K562 (cell line): ENCODE measurements at regions not wholly inside any gene's neighbourhood (a gene's known extent, or its start where the extent isn't known, plus 50 kb on each side); places are given as distances from the start of the nearest gene placed in this dataset.

Source experiments
- ATAC-seq: fragments of 200-7000 bp; cut with Tn5 transposase; 3 replicates; pipeline ENCODE4 v1.9.1; 2020; ENCODE audit warnings: moderate library complexity
- BruUV-seq: library from RNA; stranded (reverse); fragments of 400-500 nt; replicated peaks from 2 replicates; lab custom pipeline; 2021; lab: Mats Ljungman, UMichigan
- CTCF ChIA-PET: fragments of 300-600 bp; formaldehyde crosslinking; extraction: SDS; loops from one replicate; lab custom pipeline; 2021; ENCODE audit warnings: low intra/inter-chr PET ratio; lab: Yijun Ruan, JAX
- POLR2A ChIA-PET: fragments of 300-600, 350-650 bp; sonication (Branson Sonifier 250); formaldehyde crosslinking; extraction: SDS; loops from one replicate; lab custom pipeline; 2021; ENCODE audit warnings: antibody characterized with exemption, inconsistent platforms; lab: Yijun Ruan, JAX
- DNase-seq, 4 experiments: peaks; one replicate each; pipeline versions ENCODE4 v3.0.0 to v3.0.0-alpha.2; 2011 to 2018; ENCODE audit warnings: low spot score in 3 of 4, mixed read lengths in 3 of 4; ENCODE audit errors: extremely low read depth in 1 of 4
- FAIRE-seq: peaks from 2 replicates; lab custom pipeline; 2011; peaks lifted over from hg19 to GRCh38; lab: Jason Lieb, UNC
- H2AFZ ChIP-seq: 2 replicates; pipeline ENCODE4 v1.6.0; 2011; ENCODE audit warnings: low read depth, low read length, control low read depth, inconsistent platforms
- H3K27ac ChIP-seq: fragments of 200-600 bp; 3 replicates; pipeline ENCODE4 v1.8.0; 2011; ENCODE audit warnings: low read depth, mild to moderate bottlenecking, control low read depth, inconsistent platforms, low read length, moderate library complexity, mixed read lengths; ENCODE audit errors: extremely low read depth
- H3K27me3 ChIP-seq, 2 experiments: fragments of 300-600 bp in 1 of 2; 2 replicates in 1 of 2; 3 replicates in 1 of 2; pipeline versions ENCODE4 v1.6.0 to v1.8.0; 2011; ENCODE audit warnings: inconsistent platforms in 2 of 2, low read length in 2 of 2, mild to moderate bottlenecking in 1 of 2, mixed read lengths in 1 of 2, moderate library complexity in 1 of 2; ENCODE audit not compliant: control insufficient read depth in 2 of 2, insufficient read depth in 2 of 2
- H3K36me3 ChIP-seq: fragments of 300-600 bp; 3 replicates; pipeline ENCODE4 v1.8.0; 2011; ENCODE audit warnings: mild to moderate bottlenecking, low read length, inconsistent platforms; ENCODE audit not compliant: control insufficient read depth, insufficient read depth
- H3K4me1 ChIP-seq, 2 experiments: fragments of 200-600 bp in 1 of 2; replicated peaks in 1 of 2; 2 replicates in 1 of 2; 3 replicates in 1 of 2; pipeline versions ENCODE4 v1.5.1 to v1.8.0; 2011; ENCODE audit warnings: inconsistent platforms in 2 of 2, low read length in 2 of 2, mild to moderate bottlenecking in 1 of 2, mixed read lengths in 1 of 2, moderate library complexity in 1 of 2; ENCODE audit not compliant: control insufficient read depth in 2 of 2, insufficient read depth in 2 of 2
- H3K4me2 ChIP-seq: 2 replicates; pipeline ENCODE4 v1.6.1; 2011; ENCODE audit warnings: low read length, control low read depth, inconsistent platforms, mixed read lengths; ENCODE audit not compliant: insufficient read depth
- H3K4me3 ChIP-seq: fragments of 200-600 bp; sonication (generic), shearing (Covaris generic); 2 replicates; pipeline ENCODE4 v1.5.1; 2016; ENCODE audit warnings: control low read depth, inconsistent platforms
- H3K79me2 ChIP-seq: fragments of 200-600 bp; 3 replicates; pipeline ENCODE4 v1.8.0; 2011; ENCODE audit warnings: low read length, inconsistent platforms; ENCODE audit not compliant: control insufficient read depth, insufficient read depth
- H3K9ac ChIP-seq, 2 experiments: 2 replicates each; pipeline versions ENCODE4 v1.6.0 to v1.6.1; 2011; ENCODE audit warnings: low read depth in 2 of 2, low read length in 2 of 2, control low read depth in 1 of 2, inconsistent platforms in 1 of 2, mild to moderate bottlenecking in 1 of 2, mixed read lengths in 1 of 2; ENCODE audit not compliant: insufficient read depth in 1 of 2
- H3K9me1 ChIP-seq: one replicate; pipeline ENCODE4 v1.6.0; 2011; ENCODE audit warnings: inconsistent platforms, mild to moderate bottlenecking, low read length, moderate library complexity; ENCODE audit not compliant: control insufficient read depth, insufficient read depth
- H3K9me3 ChIP-seq: replicated peaks from 2 replicates; pipeline ENCODE4 v1.5.1; 2011; ENCODE audit warnings: low read depth, low read length, inconsistent platforms; ENCODE audit not compliant: control insufficient read depth, insufficient read depth
- H4K20me1 ChIP-seq: replicated peaks from 2 replicates; pipeline ENCODE4 v1.6.1; 2011; ENCODE audit warnings: low read length, inconsistent platforms, mixed read lengths; ENCODE audit not compliant: control insufficient read depth, insufficient read depth
- C11orf30 ChIP-seq: fragments of 450-650 bp; IDR thresholded peaks from 2 replicates; pipeline ENCODE4 v1.6.1; 2016; ENCODE audit warnings: low read depth, mild to moderate bottlenecking
- DEAF1 ChIP-seq: fragments of 450-650 bp; formaldehyde crosslinking; IDR thresholded peaks from 2 replicates; pipeline ENCODE4 v1.4.0; 2020; ENCODE audit warnings: mild to moderate bottlenecking, moderate library complexity
- ERF ChIP-seq: fragments of 450-650 bp; formaldehyde crosslinking; IDR thresholded peaks from 2 replicates; pipeline ENCODE4 v1.4.0; 2020; ENCODE audit warnings: mild to moderate bottlenecking, mixed read lengths
- KDM5B ChIP-seq: fragments of 200-600 bp; sonication (generic); IDR thresholded peaks from 2 replicates; pipeline ENCODE4 v1.6.1; 2012; ENCODE audit warnings: low read depth, mild to moderate bottlenecking, moderate library complexity, low read length, control low read depth, inconsistent platforms; ENCODE audit not compliant: insufficient replicate concordance
- MAFF ChIP-seq: IDR thresholded peaks from 2 replicates; pipeline ENCODE4 v1.6.1; 2012; ENCODE audit warnings: low read length, improper control_type of control experiment
- MAFK ChIP-seq: IDR thresholded peaks from 2 replicates; pipeline ENCODE4 v1.6.1; 2011; ENCODE audit warnings: low read length, improper control_type of control experiment
- MEF2D ChIP-seq: conservative IDR thresholded peaks from 2 replicates; pipeline ENCODE4 v1.6.1; 2016; ENCODE audit warnings: low read depth, missing genetic modification characterization, missing compliant biosample characterization
- ZNF316 ChIP-seq: fragments of 450-650 bp; IDR thresholded peaks from 2 replicates; pipeline ENCODE4 v1.6.1; 2016
- WGBS: fragments of 100-300 bp; shearing (Covaris generic); methylation state at CpG from one replicate; pipeline ENCODE4 v1.1.6; 2016; ENCODE audit warnings: low coverage, mixed read lengths; ENCODE audit not compliant: insufficient coverage; ENCODE audit errors: missing lambda C conversion rate; 5-methylcytosine and 5-hydroxymethylcytosine counted together
- in situ Hi-C: fragments of 300-500 bp; cut with MboI; formaldehyde crosslinking; loops from 4 replicates; pipeline ENCODE4 v1.15.0; 2018; ENCODE audit warnings: inconsistent platforms, mixed read lengths
- intact Hi-C: fragments of 100-400 bp; cut with micrococcal nuclease; formaldehyde crosslinking; loops from 2 replicates; pipeline ENCODE4 v1.14.2; 2022

GRCh38 chr4:167397586-167397985 lies 163.3 kb upstream of the SPOCK3 start (continued):
- TF ChIP-seq KDM5B, result no peak
- no peak for TF ChIP-seq ERF

- H3K9me3 ChIP-seq, result no peaks in the 10 kb centered on the region
- intact Hi-C loops (no loop called here), in situ Hi-C loops (no loop called here)
- DNase-seq (no peak), ATAC-seq (no peak), FAIRE-seq (no peak)
- no peaks in the 10 kb centered on the region for H4K20me1 ChIP-seq
- no peaks in the 10 kb centered on the region for H3K36me3 ChIP-seq
- no peaks in the 10 kb centered on the region for H3K9me1 ChIP-seq
- ChIA-PET POLR2A (no interaction called here), CTCF (no interaction called here)
- 0% methylated on average over 1 of the region's 1 CpG for WGBS
- no peak overlapping the region for H3K27ac ChIP-seq
- no TSS peak for BruUV-seq
- no peaks in the 10 kb centered on the region for H3K79me2 ChIP-seq
- no peak overlapping the region for H3K9ac ChIP-seq
- no peak overlapping the region for H3K4me2 ChIP-seq
- H3K4me1 ChIP-seq, result no peaks in the 10 kb centered on the region
- H3K27me3 ChIP-seq, result no peaks in the 10 kb centered on the region
- H3K4me3 ChIP-seq, result no peak overlapping the region
- no peak overlapping the region for H2AFZ ChIP-seq
- TF ChIP-seq MAFF, result peak; percentile 18; the same call in 1 of the 2 replicates
- no peak for TF ChIP-seq MEF2D (tag)
- TF ChIP-seq MAFK, result peak; percentile 18; the same call in 1 of the 2 replicates
- TF ChIP-seq DEAF1 (CRISPR knock-in tag), result no peak
- TF ChIP-seq ZNF316, result peak; percentile 42; the same call in 1 of the 2 replicates
- TF ChIP-seq C11orf30, result peak; percentile 11; the same call in 1 of the 2 replicates
Observed at GRCh38 chr4:167399201-167399600, 164.9 kb upstream of the SPOCK3 start.
